Lung (tissue), 11 donors: ENCODE measurements at regions not wholly inside any gene's neighbourhood (a gene's known extent, or its start where the extent isn't known, plus 50 kb on each side); places are given as distances from the start of the nearest gene placed in this dataset.

Experiments
- ATAC-seq: fragments of 200-7000 bp; cut with Tn5 transposase; one replicate; pipeline ENCODE4 v1.9.1; 2020; ENCODE audit warnings: moderate number of reproducible peaks; ENCODE audit not compliant: insufficient read depth, low FRiP score
- DNase-seq, 3 donors: peaks; one replicate each; pipeline ENCODE4 v3.0.0-alpha.2; 2013 to 2017
- H3K27ac ChIP-seq, 2 donors: one replicate each; pipeline ENCODE4 v1.5.1; 2013; ENCODE audit warnings: mild to moderate bottlenecking in 2 of 2, moderate library complexity in 2 of 2, control low read depth in 1 of 2, inconsistent platforms in 1 of 2, low read depth in 1 of 2, low read length in 1 of 2
- H3K27me3 ChIP-seq, 3 donors: one replicate each; pipeline ENCODE4 v1.5.1; 2013; ENCODE audit warnings: low read length in 2 of 3; ENCODE audit not compliant: control insufficient read depth in 3 of 3, insufficient read depth in 3 of 3
- H3K36me3 ChIP-seq, 4 donors: one replicate each; pipeline ENCODE4 v1.5.1; 2013; ENCODE audit warnings: low read length in 4 of 4, mild to moderate bottlenecking in 1 of 4, moderate library complexity in 1 of 4; ENCODE audit not compliant: control insufficient read depth in 4 of 4, insufficient read depth in 4 of 4
- H3K4me1 ChIP-seq, 5 donors: one replicate each; pipeline ENCODE4 v1.5.1; 2013; ENCODE audit warnings: low read length in 5 of 5, mild to moderate bottlenecking in 2 of 5, moderate library complexity in 1 of 5; ENCODE audit not compliant: control insufficient read depth in 5 of 5, insufficient read depth in 5 of 5
- H3K4me3 ChIP-seq: one replicate; pipeline ENCODE4 v1.5.1; 2013; ENCODE audit warnings: mild to moderate bottlenecking, control low read depth, moderate library complexity
- H3K9ac ChIP-seq, 2 donors: one replicate each; pipeline ENCODE4 v1.5.1; 2013; ENCODE audit warnings: low read length in 2 of 2, control low read depth in 1 of 2; ENCODE audit not compliant: insufficient read depth in 1 of 2
- H3K9me3 ChIP-seq, 4 donors: one replicate each; pipeline ENCODE4 v1.5.1; 2013; ENCODE audit warnings: low read length in 3 of 4, mild to moderate bottlenecking in 1 of 4, moderate library complexity in 1 of 4; ENCODE audit not compliant: control insufficient read depth in 4 of 4, insufficient read depth in 3 of 4
- CTCF ChIP-seq: IDR thresholded peaks from 2 replicates; pipeline ENCODE4 v1.5.1; 2012; ENCODE audit warnings: mild to moderate bottlenecking; ENCODE audit errors: control extremely low read depth, extremely low read depth
- WGBS, 2 donors: extraction: QIAGEN DNeasy Blood & Tissue Kit; methylation state at CpG; one replicate each; pipeline ENCODE4 v1.1.7; 2013; 5-methylcytosine and 5-hydroxymethylcytosine counted together
- donor health status: control.
- donor health status: control.
- donor health status: Bipolar disorder and iron deficiency.
- donor health status: healthy.
- donor health status: DM: yes; HTN: yes; CAD: no.

- Histone ChIP-seq H3K4me1 (peaks cover 0 to 4% (median 0%) of the 10 kb centered on the region in 5 donors), H3K9me3 (peaks cover 0 to 3% (median 0%) of the 10 kb centered on the region in 4 donors), H3K36me3 (no peaks in the 10 kb centered on the region), H3K9ac (no peak overlapping the region), H3K27ac (no peak overlapping the region), H3K4me3 (no peak overlapping the region), H3K27me3 (no peaks in the 10 kb centered on the region)
- WGBS, 2 donors: 45 to 49% methylated on average over 2 of the region's 2 CpGs
- TF ChIP-seq CTCF: no peak
- peak in 2 of 3 donors; percentile 6 to 14 for DNase-seq
- no peak for ATAC-seq
Measured at GRCh38 chr10:83037653-83038052, 1101.7 kb upstream of the GHITM start.

- Histone ChIP-seq H3K9ac (no peak overlapping the region), H3K27me3 (no peaks in the 10 kb centered on the region), H3K36me3 (no peaks in the 10 kb centered on the region), H3K4me3 (no peak overlapping the region), H3K9me3 (peaks cover 0 to 3% (median 0%) of the 10 kb centered on the region in 4 donors), H3K27ac (no peak overlapping the region), H3K4me1 (peaks cover 0 to 4% (median 0%) of the 10 kb centered on the region in 5 donors)
- peak in 2 of 3 donors; percentile 83 to 88 for DNase-seq
- no peak for ATAC-seq
- TF ChIP-seq CTCF: no peak
- WGBS, 2 donors: 67% methylated on average over 2 of the region's 2 CpGs
Measured at GRCh38 chr10:83038631-83039030, 1100.7 kb upstream of the GHITM start.

- WGBS, 2 donors: 73 to 88% methylated on average over 4 of the region's 4 CpGs
- Histone ChIP-seq H3K9ac (no peak overlapping the region), H3K27me3 (no peaks in the 10 kb centered on the region), H3K4me1 (no peaks in the 10 kb centered on the region), H3K27ac (no peak overlapping the region), H3K9me3 (no peaks in the 10 kb centered on the region), H3K36me3 (no peaks in the 10 kb centered on the region), H3K4me3 (no peak overlapping the region)
- DNase-seq: no peak
- no peak for TF ChIP-seq CTCF
- ATAC-seq: no peak
Measured at GRCh38 chr10:83045731-83046130, 1093.6 kb upstream of the GHITM start.

GRCh38 chr10:83050815-83051214, 1088.5 kb upstream of the GHITM start:
- no peak for TF ChIP-seq CTCF
- 65 to 70% methylated on average over 3 of the region's 3 CpGs for WGBS, 2 donors
- DNase-seq (no peak), ATAC-seq (no peak)
- H3K27me3 ChIP-seq: no peaks in the 10 kb centered on the region
- H3K36me3 ChIP-seq: no peaks in the 10 kb centered on the region
- H3K9me3 ChIP-seq: no peaks in the 10 kb centered on the region
- no peaks in the 10 kb centered on the region for H3K4me1 ChIP-seq
- H3K9ac ChIP-seq: no peak overlapping the region
- no peak overlapping the region for H3K27ac ChIP-seq
- H3K4me3 ChIP-seq: no peak overlapping the region
